Fibroblast of lung (primary cell): ENCODE measurements at regions not wholly inside any gene's neighbourhood (a gene's known extent, or its start where the extent isn't known, plus 50 kb on each side); places are given as distances from the start of the nearest gene placed in this dataset.

Experiments used
- EZH2 ChIP-seq: IDR thresholded peaks from 2 replicates; pipeline ENCODE4 v1.5.1; 2012; ENCODE audit warnings: low read length, control low read depth, mild to moderate bottlenecking; ENCODE audit errors: missing control alignments
- TF ChIP-seq, protein P1 (sequence below), 2 donors: IDR thresholded peaks in 1 of 2; conservative IDR thresholded peaks in 1 of 2; 1 replicate in 1 of 2; 2 replicates in 1 of 2; pipeline ENCODE4 v1.5.1; 2011 to 2012; ENCODE audit warnings: low read length in 2 of 2, control low read depth in 1 of 2, inconsistent platforms in 1 of 2, low read depth in 1 of 2, mild to moderate bottlenecking in 1 of 2

DNA sequence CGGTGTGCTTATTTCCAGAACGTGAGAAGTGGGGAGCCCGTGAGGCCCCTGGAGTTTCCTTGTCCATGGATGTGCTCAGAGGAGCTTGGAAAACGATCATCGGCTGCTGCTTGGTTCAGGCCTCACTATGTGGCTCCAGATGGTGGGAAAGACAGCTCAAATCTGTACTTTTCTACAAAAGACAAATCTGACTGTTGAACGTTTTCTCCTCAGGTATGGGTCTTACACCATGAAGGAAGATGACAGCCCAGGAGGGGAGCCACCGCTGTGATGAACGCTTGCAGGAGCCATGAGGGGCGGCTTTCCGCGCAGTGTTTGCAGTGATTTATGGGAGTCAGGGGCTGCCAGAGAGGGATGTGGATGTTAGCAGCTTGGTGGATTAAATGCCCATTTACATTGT is 109.4 kb upstream of the E2F8 start:
- TF ChIP-seq, protein P1, sequence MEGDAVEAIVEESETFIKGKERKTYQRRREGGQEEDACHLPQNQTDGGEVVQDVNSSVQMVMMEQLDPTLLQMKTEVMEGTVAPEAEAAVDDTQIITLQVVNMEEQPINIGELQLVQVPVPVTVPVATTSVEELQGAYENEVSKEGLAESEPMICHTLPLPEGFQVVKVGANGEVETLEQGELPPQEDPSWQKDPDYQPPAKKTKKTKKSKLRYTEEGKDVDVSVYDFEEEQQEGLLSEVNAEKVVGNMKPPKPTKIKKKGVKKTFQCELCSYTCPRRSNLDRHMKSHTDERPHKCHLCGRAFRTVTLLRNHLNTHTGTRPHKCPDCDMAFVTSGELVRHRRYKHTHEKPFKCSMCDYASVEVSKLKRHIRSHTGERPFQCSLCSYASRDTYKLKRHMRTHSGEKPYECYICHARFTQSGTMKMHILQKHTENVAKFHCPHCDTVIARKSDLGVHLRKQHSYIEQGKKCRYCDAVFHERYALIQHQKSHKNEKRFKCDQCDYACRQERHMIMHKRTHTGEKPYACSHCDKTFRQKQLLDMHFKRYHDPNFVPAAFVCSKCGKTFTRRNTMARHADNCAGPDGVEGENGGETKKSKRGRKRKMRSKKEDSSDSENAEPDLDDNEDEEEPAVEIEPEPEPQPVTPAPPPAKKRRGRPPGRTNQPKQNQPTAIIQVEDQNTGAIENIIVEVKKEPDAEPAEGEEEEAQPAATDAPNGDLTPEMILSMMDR (conservative IDR thresholded peaks at IDR 0.05 in 1 of 2, IDR thresholded peaks at IDR 0.05 in 1 of 2; ENCODE audit: low read depth in 1 of 2, low read length in 2 of 2): no peak
- no peak for TF ChIP-seq EZH2
